Tibial artery (tissue), 4 donors: ENCODE measurements at regions not wholly inside any gene's neighbourhood (a gene's known extent, or its start where the extent isn't known, plus 50 kb on each side); places are given as distances from the start of the nearest gene placed in this dataset.

Source experiments
- DNase-seq, 2 donors: peaks; one replicate each; pipeline ENCODE4 v3.0.0-alpha.2; 2019
- H3K27ac ChIP-seq, 2 donors: fragments of 200-600 bp; sonication (generic) in 1 of 2; 1 replicate in 1 of 2; 2 replicates in 1 of 2; pipeline ENCODE4 v1.5.1; 2018 to 2019; ENCODE audit warnings: mild to moderate bottlenecking in 1 of 2
- H3K27me3 ChIP-seq, 2 donors: fragments of 200-600 bp; sonication (generic) in 1 of 2; one replicate each; pipeline versions ENCODE4 v1.5.1 to v1.6.0; 2016 to 2019
- H3K36me3 ChIP-seq, 3 donors: fragments of 200-600 bp; sonication (generic) in 2 of 3; one replicate each; pipeline ENCODE4 v1.5.1; 2016 to 2019; ENCODE audit warnings: mild to moderate bottlenecking in 2 of 3
- H3K4me1 ChIP-seq, 4 donors: fragments of 200-600 bp; sonication (generic) in 2 of 4; 1 replicate in 3 of 4; 2 replicates in 1 of 4; pipeline ENCODE4 v1.5.1; 2016 to 2019
- H3K4me3 ChIP-seq, 2 donors: fragments of 200-600 bp; sonication (generic) in 1 of 2; 1 replicate in 1 of 2; 2 replicates in 1 of 2; pipeline ENCODE4 v1.5.1; 2018 to 2019; ENCODE audit warnings: mild to moderate bottlenecking in 2 of 2
- H3K9me3 ChIP-seq, 3 donors: fragments of 200-600 bp; sonication (generic) in 1 of 3; one replicate each; pipeline ENCODE4 v1.5.1; 2016 to 2019
- CTCF ChIP-seq, 2 experiments: fragments of 200-600 bp in 1 of 2; fragments of 450-650 bp in 1 of 2; IDR thresholded peaks; one replicate each; pipeline ENCODE4 v1.5.1; 2017 to 2019; ENCODE audit warnings: antibody characterized with exemption in 2 of 2, mild to moderate bottlenecking in 1 of 2, moderate library complexity in 1 of 2
- intact Hi-C: fragments of 100-400 bp; cut with DNase I; formaldehyde crosslinking; loops from one replicate; pipeline ENCODE4 v1.15.0; 2023; ENCODE audit warnings: low total_unique reads

- no peaks in the 10 kb centered on the region for H3K9me3 ChIP-seq
- no peak for DNase-seq
- H3K27ac ChIP-seq, result no peak overlapping the region
- H3K4me1 ChIP-seq, result no peaks in the 10 kb centered on the region
- H3K36me3 ChIP-seq, result no peaks in the 10 kb centered on the region
- no peaks in the 10 kb centered on the region for H3K27me3 ChIP-seq
- intact Hi-C loops, result no loop called here
- no peak for TF ChIP-seq CTCF (IDR thresholded peaks at IDR 0.05)
- no peak overlapping the region for H3K4me3 ChIP-seq
These were observed 682.7 kb upstream of the FZD8 start for GRCh38 chr10:36324831-36325230.

GRCh38 chr10:36313142-36313541 is 671.0 kb upstream of the FZD8 start:
- no peak for DNase-seq
- Histone ChIP-seq H3K27me3 (no peaks in the 10 kb centered on the region), H3K36me3 (no peaks in the 10 kb centered on the region), H3K4me3 (no peak overlapping the region), H3K27ac (no peak overlapping the region), H3K9me3 (no peaks in the 10 kb centered on the region), H3K4me1 (no peaks in the 10 kb centered on the region)
- intact Hi-C loops, result no loop called here
- no peak for TF ChIP-seq CTCF (IDR thresholded peaks at IDR 0.05)

- intact Hi-C loops, result no loop called here
- TF ChIP-seq CTCF (IDR thresholded peaks at IDR 0.05), result no peak
- no peak overlapping the region for H3K4me3 ChIP-seq
- H3K27ac ChIP-seq, result no peak overlapping the region
- no peaks in the 10 kb centered on the region for H3K4me1 ChIP-seq
- no peaks in the 10 kb centered on the region for H3K27me3 ChIP-seq
- H3K36me3 ChIP-seq, result no peaks in the 10 kb centered on the region
- DNase-seq, result no peak
- no peaks in the 10 kb centered on the region for H3K9me3 ChIP-seq
These were observed 661.8 kb upstream of the FZD8 start for GRCh38 chr10:36303896-36304295.

GRCh38 chr10:36302086-36302485 is 660.0 kb upstream of the FZD8 start:
- no peaks in the 10 kb centered on the region for H3K27me3 ChIP-seq
- TF ChIP-seq CTCF (IDR thresholded peaks at IDR 0.05), result no peak
- H3K27ac ChIP-seq, result no peak overlapping the region
- no peak for DNase-seq
- no peaks in the 10 kb centered on the region for H3K36me3 ChIP-seq
- H3K9me3 ChIP-seq, result no peaks in the 10 kb centered on the region
- intact Hi-C loops, result no loop called here
- H3K4me3 ChIP-seq, result no peak overlapping the region
- H3K4me1 ChIP-seq, result no peaks in the 10 kb centered on the region

GRCh38 chr10:36301539-36301938 is 659.4 kb upstream of the FZD8 start:
- Histone ChIP-seq H3K4me3 (no peak overlapping the region), H3K27me3 (no peaks in the 10 kb centered on the region), H3K4me1 (no peaks in the 10 kb centered on the region), H3K27ac (no peak overlapping the region), H3K9me3 (no peaks in the 10 kb centered on the region), H3K36me3 (no peaks in the 10 kb centered on the region)
- no peak for TF ChIP-seq CTCF (IDR thresholded peaks at IDR 0.05)
- no peak for DNase-seq
- intact Hi-C loops, result no loop called here

GRCh38 chr10:36301139-36301538 is 659.0 kb upstream of the FZD8 start:
- TF ChIP-seq CTCF (IDR thresholded peaks at IDR 0.05), result no peak
- intact Hi-C loops, result no loop called here
- H3K36me3 ChIP-seq, result no peaks in the 10 kb centered on the region
- H3K27ac ChIP-seq, result no peak overlapping the region
- H3K4me3 ChIP-seq, result no peak overlapping the region
- no peaks in the 10 kb centered on the region for H3K27me3 ChIP-seq
- H3K9me3 ChIP-seq, result no peaks in the 10 kb centered on the region
- no peak for DNase-seq
- H3K4me1 ChIP-seq, result no peaks in the 10 kb centered on the region
